Mesothelial cell of epicardium (in vitro differentiated cells): ENCODE measurements at regions not wholly inside any gene's neighbourhood (a gene's known extent, or its start where the extent isn't known, plus 50 kb on each side); places are given as distances from the start of the nearest gene placed in this dataset.
A peak's percentile ranks its signal among the peaks of the same experiment; 100 is the strongest.

Experiments used
- DNase-seq, 2 experiments: peaks; one replicate each; pipeline ENCODE4 v3.0.0; 2021; ENCODE audit warnings: low spot score in 2 of 2; ENCODE audit not compliant: unreplicated experiment in 2 of 2
- H3K27ac Mint-ChIP-seq: 2 replicates; pipeline ENCODE4 v1.8.0; 2021; ENCODE audit warnings: mixed read lengths
- H3K27me3 Mint-ChIP-seq: 2 replicates; pipeline ENCODE4 v1.8.0; 2021; ENCODE audit warnings: low read depth, mixed read lengths
- H3K36me3 Mint-ChIP-seq: 2 replicates; pipeline ENCODE4 v1.8.0; 2021; ENCODE audit warnings: mixed read lengths
- H3K4me1 Mint-ChIP-seq: 2 replicates; pipeline ENCODE4 v1.8.0; 2021; ENCODE audit warnings: mixed read lengths
- H3K4me3 Mint-ChIP-seq: 2 replicates; pipeline ENCODE4 v1.8.0; 2021; ENCODE audit warnings: mild to moderate bottlenecking, moderate library complexity, mixed read lengths
- H3K9me3 Mint-ChIP-seq: 2 replicates; pipeline ENCODE4 v1.8.0; 2021; ENCODE audit warnings: mixed read lengths
- CTCF ChIP-seq: fragments of 200-600 bp; sonication (generic); IDR thresholded peaks from one replicate; pipeline ENCODE4 v1.5.0; 2021; ENCODE audit warnings: antibody characterized with exemption; ENCODE audit not compliant: unreplicated experiment

GRCh38 chr4:137934911-137935310 lies 307.2 kb downstream of the SLC7A11 start:
- Mint-ChIP-seq H3K27me3 (no peaks in the 10 kb centered on the region), H3K27ac (no peak overlapping the region), H3K4me3 (no peak overlapping the region), H3K4me1 (peaks cover 13% of the 10 kb centered on the region), H3K9me3 (peaks cover 17% of the 10 kb centered on the region), H3K36me3 (peaks cover under 1% of the 10 kb centered on the region)
- DNase-seq: no peak
- TF ChIP-seq CTCF: no peak

GRCh38 chr4:137934046-137934445 lies 308.1 kb downstream of the SLC7A11 start:
- DNase-seq: no peak
- Mint-ChIP-seq H3K9me3 (peaks cover 16% of the 10 kb centered on the region), H3K27me3 (no peaks in the 10 kb centered on the region), H3K27ac (peak overlapping the region; percentile 7), H3K36me3 (no peaks in the 10 kb centered on the region), H3K4me3 (no peak overlapping the region), H3K4me1 (peaks cover 13% of the 10 kb centered on the region)
- TF ChIP-seq CTCF: no peak

GRCh38 chr4:137927972-137928371 lies 314.2 kb downstream of the SLC7A11 start:
- H3K9me3 Mint-ChIP-seq: no peaks in the 10 kb centered on the region
- no peak for DNase-seq
- no peaks in the 10 kb centered on the region for H3K4me1 Mint-ChIP-seq
- H3K36me3 Mint-ChIP-seq: no peaks in the 10 kb centered on the region
- H3K27ac Mint-ChIP-seq: no peak overlapping the region
- H3K27me3 Mint-ChIP-seq: no peaks in the 10 kb centered on the region
- TF ChIP-seq CTCF: no peak
- no peak overlapping the region for H3K4me3 Mint-ChIP-seq

GRCh38 chr4:137923494-137923893 lies 318.7 kb downstream of the SLC7A11 start:
- no peak for TF ChIP-seq CTCF
- H3K4me3 Mint-ChIP-seq: no peak overlapping the region
- no peak for DNase-seq
- H3K9me3 Mint-ChIP-seq: peaks cover 9% of the 10 kb centered on the region
- H3K27ac Mint-ChIP-seq: no peak overlapping the region
- no peaks in the 10 kb centered on the region for H3K36me3 Mint-ChIP-seq
- H3K4me1 Mint-ChIP-seq: no peaks in the 10 kb centered on the region
- H3K27me3 Mint-ChIP-seq: no peaks in the 10 kb centered on the region

- no peak for TF ChIP-seq CTCF
Measured at GRCh38 chr4:137922721-137923120, 319.4 kb downstream of the SLC7A11 start.

More at GRCh38 chr4:137922721-137923120, 319.4 kb downstream of the SLC7A11 start:
- no peaks in the 10 kb centered on the region for H3K27me3 Mint-ChIP-seq
- no peak overlapping the region for H3K4me3 Mint-ChIP-seq
- no peaks in the 10 kb centered on the region for H3K36me3 Mint-ChIP-seq
- no peak overlapping the region for H3K27ac Mint-ChIP-seq
- no peak for DNase-seq
- no peaks in the 10 kb centered on the region for H3K4me1 Mint-ChIP-seq
- H3K9me3 Mint-ChIP-seq: peaks cover 9% of the 10 kb centered on the region
